Left ventricle myocardium inferior (tissue), 1 donor: ENCODE measurements at regions not wholly inside any gene's neighbourhood (a gene's known extent, or its start where the extent isn't known, plus 50 kb on each side); places are given as distances from the start of the nearest gene placed in this dataset.

Experiments
- DNase-seq: peaks from one replicate; pipeline ENCODE4 v3.0.0-alpha.2; 2020
- H3K27ac ChIP-seq: fragments of 200-600 bp; replicated peaks from 2 replicates; pipeline ENCODE4 v1.8.0; 2021
- H3K27me3 ChIP-seq: fragments of 200-600 bp; 2 replicates; pipeline ENCODE4 v1.8.0; 2021; ENCODE audit warnings: low read depth
- H3K36me3 ChIP-seq: fragments of 200-600 bp; 2 replicates; pipeline ENCODE4 v1.8.0; 2021
- H3K4me1 ChIP-seq: fragments of 200-600 bp; 2 replicates; pipeline ENCODE4 v1.8.0; 2021
- H3K4me3 ChIP-seq: fragments of 200-600 bp; 2 replicates; pipeline ENCODE4 v1.8.0; 2021; ENCODE audit warnings: mild to moderate bottlenecking, moderate library complexity
- H3K9me3 ChIP-seq: fragments of 200-600 bp; replicated peaks from 2 replicates; pipeline ENCODE4 v1.8.0; 2021
- intact Hi-C: fragments of 100-400 bp; cut with micrococcal nuclease; formaldehyde crosslinking; loops from one replicate; pipeline ENCODE4 v1.11.0; 2022
- TF ChIP-seq, protein P1 (sequence below): fragments of 200-600 bp; IDR thresholded peaks from 2 replicates; pipeline ENCODE4 v1.8.0; 2021; ENCODE audit warnings: antibody characterized with exemption, mild to moderate bottlenecking, borderline replicate concordance
- donor health status: DM: no; HTN: yes; CAD: no; lungs with severe emphysema.

DNA sequence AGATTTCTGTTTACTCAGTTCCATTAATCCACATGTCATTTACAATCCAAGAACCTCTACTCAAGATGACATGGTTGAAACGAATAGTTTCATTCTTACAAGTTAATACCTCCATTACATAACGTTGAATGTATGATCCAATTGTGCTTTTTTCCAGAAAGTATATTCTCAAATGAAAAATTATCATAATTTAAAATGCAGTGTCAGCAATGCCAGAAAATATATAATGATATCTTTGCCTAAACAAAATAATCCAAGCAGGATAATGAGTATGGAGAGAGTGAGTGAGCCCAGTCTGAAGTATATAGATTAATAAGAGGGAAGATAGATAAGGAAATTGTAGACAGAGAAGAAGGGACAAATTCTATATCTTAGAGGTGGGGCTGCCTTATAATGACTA, 505.0 kb downstream of the CENPC start:
- no peak for DNase-seq
- Histone ChIP-seq H3K27ac (no peak overlapping the region), H3K36me3 (no peaks in the 10 kb centered on the region), H3K4me1 (no peaks in the 10 kb centered on the region), H3K27me3 (no peaks in the 10 kb centered on the region), H3K9me3 (peaks cover 4% of the 10 kb centered on the region), H3K4me3 (no peak overlapping the region)
- TF ChIP-seq, protein P1, sequence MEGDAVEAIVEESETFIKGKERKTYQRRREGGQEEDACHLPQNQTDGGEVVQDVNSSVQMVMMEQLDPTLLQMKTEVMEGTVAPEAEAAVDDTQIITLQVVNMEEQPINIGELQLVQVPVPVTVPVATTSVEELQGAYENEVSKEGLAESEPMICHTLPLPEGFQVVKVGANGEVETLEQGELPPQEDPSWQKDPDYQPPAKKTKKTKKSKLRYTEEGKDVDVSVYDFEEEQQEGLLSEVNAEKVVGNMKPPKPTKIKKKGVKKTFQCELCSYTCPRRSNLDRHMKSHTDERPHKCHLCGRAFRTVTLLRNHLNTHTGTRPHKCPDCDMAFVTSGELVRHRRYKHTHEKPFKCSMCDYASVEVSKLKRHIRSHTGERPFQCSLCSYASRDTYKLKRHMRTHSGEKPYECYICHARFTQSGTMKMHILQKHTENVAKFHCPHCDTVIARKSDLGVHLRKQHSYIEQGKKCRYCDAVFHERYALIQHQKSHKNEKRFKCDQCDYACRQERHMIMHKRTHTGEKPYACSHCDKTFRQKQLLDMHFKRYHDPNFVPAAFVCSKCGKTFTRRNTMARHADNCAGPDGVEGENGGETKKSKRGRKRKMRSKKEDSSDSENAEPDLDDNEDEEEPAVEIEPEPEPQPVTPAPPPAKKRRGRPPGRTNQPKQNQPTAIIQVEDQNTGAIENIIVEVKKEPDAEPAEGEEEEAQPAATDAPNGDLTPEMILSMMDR: no peak
- intact Hi-C loops: no loop called here

DNA sequence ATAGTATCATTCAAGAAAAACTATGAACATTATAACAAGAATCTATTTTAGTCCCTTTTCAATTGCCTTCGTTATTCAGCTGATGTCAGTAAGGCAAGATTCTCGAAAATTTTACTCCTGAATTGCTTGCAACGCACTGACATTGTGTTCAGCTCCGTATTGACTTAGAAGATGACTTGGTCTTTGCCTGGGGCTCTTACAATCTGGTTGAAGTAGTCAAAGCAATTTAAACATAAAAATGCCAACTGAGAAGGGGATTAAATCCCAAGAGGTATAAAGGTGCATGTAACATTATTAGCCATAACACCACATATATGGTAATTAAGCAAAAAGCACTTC, 507.1 kb downstream of the CENPC start:
- no peaks in the 10 kb centered on the region for H3K4me1 ChIP-seq
- intact Hi-C loops: no loop called here

DNA sequence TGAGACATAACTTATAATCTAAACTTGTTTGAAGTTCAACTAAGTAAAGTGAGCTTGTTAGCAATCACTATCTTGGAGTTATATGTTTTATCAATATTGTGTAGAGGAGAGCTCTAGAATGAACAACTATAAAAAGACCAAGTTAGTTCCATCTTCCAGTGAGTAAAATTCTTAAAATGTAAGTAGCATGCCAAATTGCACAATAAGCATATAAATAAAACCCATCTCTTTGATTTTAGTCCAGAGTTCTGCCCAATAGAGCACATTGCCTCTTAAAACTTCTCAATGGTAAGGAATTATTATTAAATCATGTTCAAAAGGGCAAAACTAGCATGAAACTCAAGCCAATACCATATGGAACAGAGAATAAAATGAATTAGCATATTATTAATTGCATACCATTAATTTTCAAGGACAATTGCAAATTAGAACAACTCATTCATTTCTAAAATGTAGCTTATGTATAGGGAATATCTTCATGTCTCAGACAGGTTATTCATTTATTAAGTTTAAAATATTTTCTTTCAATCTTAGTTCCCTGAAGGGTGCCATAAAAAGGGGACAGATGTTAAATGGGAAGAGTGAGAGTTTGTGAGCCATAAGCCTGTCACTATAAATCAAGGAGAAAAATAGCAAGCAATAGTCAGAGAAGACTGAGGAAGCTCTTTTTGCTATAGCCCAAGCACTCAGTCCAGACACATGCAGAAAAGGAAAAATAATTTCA, 507.6 kb downstream of the CENPC start:
- Histone ChIP-seq H3K4me1 (no peaks in the 10 kb centered on the region), H3K36me3 (no peaks in the 10 kb centered on the region), H3K9me3 (peaks cover 18% of the 10 kb centered on the region), H3K27me3 (no peaks in the 10 kb centered on the region), H3K27ac (no peak overlapping the region), H3K4me3 (no peak overlapping the region)
- TF ChIP-seq, protein P1: no peak
- DNase-seq: no peak
- intact Hi-C loops: no loop called here

More for the DNA sequence above, 507.1 kb downstream of the CENPC start:
- H3K36me3 ChIP-seq: no peaks in the 10 kb centered on the region
- H3K27me3 ChIP-seq: no peaks in the 10 kb centered on the region
- peaks cover 12% of the 10 kb centered on the region for H3K9me3 ChIP-seq
- DNase-seq: no peak
- TF ChIP-seq, protein P1: no peak
- no peak overlapping the region for H3K27ac ChIP-seq
- no peak overlapping the region for H3K4me3 ChIP-seq

DNA sequence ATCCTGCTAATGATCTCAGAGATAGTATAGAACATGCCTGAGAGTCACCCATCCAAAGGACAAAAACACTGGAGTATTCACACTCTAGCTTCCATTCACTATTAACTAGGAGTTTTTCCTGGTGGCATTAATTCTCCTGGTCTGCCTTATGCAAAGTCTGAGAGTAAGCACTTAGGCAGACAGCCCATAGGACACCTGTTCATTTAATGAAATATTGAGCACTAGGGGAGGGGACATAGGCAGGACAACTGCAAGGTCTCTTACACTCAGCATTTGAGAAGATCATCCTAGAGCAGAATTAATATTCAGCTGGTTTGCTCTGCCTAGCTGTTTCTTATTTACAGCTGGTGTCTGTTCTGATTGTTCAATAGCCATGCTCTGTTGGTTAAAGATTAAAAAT, 508.5 kb downstream of the CENPC start:
- H3K27ac ChIP-seq: no peak overlapping the region
- intact Hi-C loops: no loop called here
- TF ChIP-seq, protein P1: no peak
- DNase-seq: no peak
- H3K4me1 ChIP-seq: no peaks in the 10 kb centered on the region
- H3K27me3 ChIP-seq: no peaks in the 10 kb centered on the region
- H3K9me3 ChIP-seq: peaks cover 19% of the 10 kb centered on the region
- no peaks in the 10 kb centered on the region for H3K36me3 ChIP-seq
- no peak overlapping the region for H3K4me3 ChIP-seq

DNA sequence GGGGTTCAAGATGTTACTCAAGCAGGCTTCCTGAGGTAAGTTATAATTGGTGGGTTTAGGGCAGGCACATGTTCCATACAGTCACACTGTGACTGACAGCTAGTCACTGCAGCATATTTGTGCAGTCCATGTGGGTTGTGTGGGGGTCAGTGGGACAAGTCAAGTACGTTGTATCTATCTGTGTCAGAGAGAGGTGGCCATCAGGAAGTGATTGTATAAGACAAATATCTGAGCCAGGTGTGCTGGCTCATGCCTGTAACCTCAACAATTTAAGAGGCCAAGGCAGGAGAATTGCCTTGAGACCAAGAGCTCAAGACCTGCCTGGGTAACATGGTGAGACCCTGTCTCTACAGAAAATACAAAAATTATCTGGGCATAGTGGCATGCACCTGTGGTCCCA, 509.3 kb downstream of the CENPC start:
- TF ChIP-seq, protein P1: no peak
- no peak for DNase-seq
- intact Hi-C loops: no loop called here
- Histone ChIP-seq H3K27me3 (no peaks in the 10 kb centered on the region), H3K27ac (no peak overlapping the region), H3K4me1 (no peaks in the 10 kb centered on the region), H3K4me3 (no peak overlapping the region), H3K36me3 (no peaks in the 10 kb centered on the region), H3K9me3 (peaks cover 22% of the 10 kb centered on the region)

DNA sequence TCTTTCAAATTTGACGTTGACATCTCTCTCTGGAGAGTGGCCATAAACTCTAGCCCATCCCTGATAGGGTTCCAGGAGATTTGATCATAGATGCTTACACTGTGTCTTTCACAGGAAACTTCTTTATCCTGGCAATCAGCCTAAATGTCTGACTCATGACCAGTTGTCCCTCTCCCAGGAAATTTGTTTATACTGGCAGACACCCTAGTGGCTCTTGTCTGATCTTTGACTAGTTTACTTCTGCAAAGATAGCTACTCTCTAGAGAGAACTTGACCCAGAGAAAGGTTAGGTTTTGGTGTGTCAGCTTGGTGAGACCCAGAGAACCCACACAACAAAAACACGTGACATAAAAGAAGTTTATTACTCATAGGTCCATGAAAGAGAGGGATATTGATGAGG, 509.8 kb downstream of the CENPC start:
- H3K27ac ChIP-seq: no peak overlapping the region
- TF ChIP-seq, protein P1: no peak

More for the DNA sequence above, 509.8 kb downstream of the CENPC start:
- Histone ChIP-seq H3K4me3 (no peak overlapping the region), H3K4me1 (no peaks in the 10 kb centered on the region), H3K9me3 (peaks cover 22% of the 10 kb centered on the region), H3K27me3 (no peaks in the 10 kb centered on the region), H3K36me3 (no peaks in the 10 kb centered on the region)
- DNase-seq: no peak
- intact Hi-C loops: no loop called here
